Activated T-helper 2 cell treated with anti-CD3 and anti-CD28 coated beads, Interferon-gamma antibody, Interleukin-2, Interleukin-4, amounts not matched to agents 10 μg/mL and 5 μg/mL and 100 μg/mL, durations not matched to agents 14 hours and 24 hours and 36 hours (primary cell): ENCODE measurements at regions not wholly inside any gene's neighbourhood (a gene's known extent, or its start where the extent isn't known, plus 50 kb on each side); places are given as distances from the start of the nearest gene placed in this dataset.

Experiments
- DNase-seq: peaks from one replicate; pipeline ENCODE4 v3.0.0; 2021; ENCODE audit warnings: low spot score
- H3K27ac Mint-ChIP-seq: one replicate; pipeline ENCODE4 v1.8.0; 2021; ENCODE audit warnings: mixed read lengths
- H3K27me3 Mint-ChIP-seq: one replicate; pipeline ENCODE4 v1.8.0; 2021; ENCODE audit warnings: low read depth, mixed read lengths
- H3K36me3 Mint-ChIP-seq: one replicate; pipeline ENCODE4 v1.8.0; 2021; ENCODE audit warnings: low read depth, mixed read lengths
- H3K4me1 Mint-ChIP-seq: one replicate; pipeline ENCODE4 v1.8.0; 2021; ENCODE audit warnings: low read depth, mixed read lengths
- H3K4me3 Mint-ChIP-seq: one replicate; pipeline ENCODE4 v1.8.0; 2021; ENCODE audit warnings: low read depth, mild to moderate bottlenecking, moderate library complexity, mixed read lengths
- H3K9me3 Mint-ChIP-seq: one replicate; pipeline ENCODE4 v1.8.0; 2021; ENCODE audit warnings: mixed read lengths
- intact Hi-C: fragments of 100-400 bp; cut with micrococcal nuclease; formaldehyde crosslinking; loops from one replicate; pipeline ENCODE4 v1.15.1; 2023

DNA sequence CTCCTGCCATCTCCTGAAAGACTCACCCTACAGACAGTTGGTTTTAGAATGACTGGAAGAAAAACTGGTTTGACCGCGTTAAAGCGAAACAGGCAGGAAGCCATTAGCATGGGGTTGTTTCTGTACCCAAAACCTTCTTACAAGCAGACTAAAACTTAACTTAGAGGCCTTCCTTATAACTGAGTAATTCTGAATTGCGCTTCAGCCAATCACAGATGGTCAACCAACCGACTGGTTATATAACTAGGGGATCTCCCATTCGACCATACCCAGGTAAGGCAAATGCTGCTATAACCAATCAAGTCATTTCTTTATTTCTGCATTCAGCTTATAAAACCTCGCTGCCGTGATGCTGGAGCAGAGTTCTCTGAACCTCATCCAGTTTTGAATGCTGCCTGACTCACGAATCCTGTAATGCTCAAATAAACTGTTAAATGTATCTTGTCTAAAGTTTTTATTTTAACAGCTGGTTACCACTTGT lies 87.8 kb upstream of the DRD2 start:
- Mint-ChIP-seq H3K27ac (peak overlapping the region; percentile 79), H3K27me3 (no peaks in the 10 kb centered on the region), H3K9me3 (no peaks in the 10 kb centered on the region), H3K4me1 (peaks cover 28% of the 10 kb centered on the region), H3K4me3 (no peak overlapping the region), H3K36me3 (no peaks in the 10 kb centered on the region)
- intact Hi-C loops = loop anchor here (1.0 to 10.0 kb wide), 4 partner anchors 24 to 118 kb away; no protein-coding TSS in a partner anchor
- peak; percentile 14 for DNase-seq

GRCh38 chr11:113562576-113562975 lies 87.4 kb upstream of the DRD2 start:
- no peaks in the 10 kb centered on the region for H3K27me3 Mint-ChIP-seq
- H3K36me3 Mint-ChIP-seq = no peaks in the 10 kb centered on the region
- peaks cover 29% of the 10 kb centered on the region for H3K4me1 Mint-ChIP-seq
- DNase-seq = no peak
- H3K27ac Mint-ChIP-seq = peak overlapping the region; percentile 79
- H3K9me3 Mint-ChIP-seq = no peaks in the 10 kb centered on the region
- intact Hi-C loops = loop anchor here (2.0 to 10.0 kb wide), 3 partner anchors 32 to 118 kb away; no protein-coding TSS in a partner anchor
- H3K4me3 Mint-ChIP-seq = no peak overlapping the region

- Mint-ChIP-seq H3K36me3 (no peaks in the 10 kb centered on the region), H3K27me3 (no peaks in the 10 kb centered on the region), H3K4me3 (no peak overlapping the region), H3K4me1 (peaks cover 17% of the 10 kb centered on the region), H3K27ac (no peak overlapping the region), H3K9me3 (no peaks in the 10 kb centered on the region)
- intact Hi-C loops = loop anchor here (10.0 kb wide), 1 partner anchor 217 kb away; the partner anchor contains the start of genes CLDN25 and ZW10
- no peak for DNase-seq
Measured at GRCh38 chr11:113557926-113558325, 82.7 kb upstream of the DRD2 start.

GRCh38 chr11:113556036-113556435 lies 80.8 kb upstream of the DRD2 start:
- DNase-seq = no peak
- H3K27ac Mint-ChIP-seq = no peak overlapping the region
- H3K4me1 Mint-ChIP-seq = peaks cover 9% of the 10 kb centered on the region
- intact Hi-C loops = loop anchor here (10.0 kb wide), 1 partner anchor 219 kb away; the partner anchor contains the start of genes CLDN25 and ZW10
- H3K27me3 Mint-ChIP-seq = peaks cover 4% of the 10 kb centered on the region
- no peaks in the 10 kb centered on the region for H3K9me3 Mint-ChIP-seq
- H3K4me3 Mint-ChIP-seq = no peak overlapping the region
- no peaks in the 10 kb centered on the region for H3K36me3 Mint-ChIP-seq

GRCh38 chr11:113555071-113555619 lies 79.9 kb upstream of the DRD2 start:
- Mint-ChIP-seq H3K36me3 (no peaks in the 10 kb centered on the region), H3K4me1 (peaks cover 10% of the 10 kb centered on the region), H3K9me3 (no peaks in the 10 kb centered on the region), H3K27ac (no peak overlapping the region), H3K4me3 (no peak overlapping the region), H3K27me3 (peaks cover 9% of the 10 kb centered on the region)
- intact Hi-C loops = loop anchor here (10.0 kb wide), 1 partner anchor 220 kb away; the partner anchor contains the start of genes CLDN25 and ZW10
- DNase-seq = no peak

DNA sequence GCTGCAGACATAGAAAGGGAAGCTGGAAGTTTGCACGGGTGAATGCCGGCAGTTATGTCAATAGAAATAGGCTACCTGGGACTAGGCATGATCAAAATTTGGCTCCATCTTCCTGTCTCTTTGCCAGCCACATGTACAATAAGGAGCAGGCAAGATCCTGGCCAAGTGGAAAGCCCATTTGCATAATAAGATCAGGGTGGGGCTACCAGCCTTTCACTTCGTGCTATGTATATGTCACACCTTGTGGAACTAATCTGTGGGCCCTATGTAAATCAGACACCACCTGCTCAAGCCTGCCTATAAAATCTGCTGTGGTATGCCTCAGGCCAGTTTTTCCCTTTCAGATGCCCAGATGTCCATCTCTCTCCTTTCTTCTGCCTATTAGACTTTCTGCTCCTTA lies 79.3 kb upstream of the DRD2 start:
- no peak for DNase-seq
- Mint-ChIP-seq H3K4me3 (no peak overlapping the region), H3K9me3 (no peaks in the 10 kb centered on the region), H3K27ac (no peak overlapping the region), H3K4me1 (peaks cover 12% of the 10 kb centered on the region), H3K36me3 (no peaks in the 10 kb centered on the region), H3K27me3 (peaks cover 11% of the 10 kb centered on the region)
- intact Hi-C loops = loop anchor here (10.0 kb wide), 1 partner anchor 220 kb away; the partner anchor contains the start of genes CLDN25 and ZW10

DNA sequence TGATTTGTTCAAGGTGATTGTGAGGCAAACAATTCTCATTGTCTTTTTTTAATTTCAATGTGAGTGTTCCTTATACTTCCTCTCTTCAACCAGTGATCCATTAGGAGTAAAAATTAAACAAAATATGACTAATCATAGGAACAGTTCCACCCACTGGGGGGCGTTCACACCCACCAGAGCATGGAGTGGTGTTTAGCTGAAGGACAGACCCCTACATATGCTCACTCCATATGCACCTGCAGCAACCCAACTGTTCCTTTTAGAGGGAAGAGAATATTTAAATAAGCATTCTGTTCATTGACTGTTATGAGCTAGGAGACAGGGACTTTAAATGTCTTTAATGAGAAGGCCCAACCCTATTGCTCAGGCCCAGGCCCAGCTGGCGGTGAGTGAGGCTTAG lies 78.7 kb upstream of the DRD2 start:
- intact Hi-C loops = loop anchor here (10.0 kb wide), 1 partner anchor 221 kb away; the partner anchor contains the start of genes CLDN25 and ZW10
- DNase-seq = no peak
- Mint-ChIP-seq H3K36me3 (no peaks in the 10 kb centered on the region), H3K27ac (no peak overlapping the region), H3K9me3 (no peaks in the 10 kb centered on the region), H3K4me1 (peaks cover 12% of the 10 kb centered on the region), H3K27me3 (peaks cover 15% of the 10 kb centered on the region), H3K4me3 (no peak overlapping the region)

DNA sequence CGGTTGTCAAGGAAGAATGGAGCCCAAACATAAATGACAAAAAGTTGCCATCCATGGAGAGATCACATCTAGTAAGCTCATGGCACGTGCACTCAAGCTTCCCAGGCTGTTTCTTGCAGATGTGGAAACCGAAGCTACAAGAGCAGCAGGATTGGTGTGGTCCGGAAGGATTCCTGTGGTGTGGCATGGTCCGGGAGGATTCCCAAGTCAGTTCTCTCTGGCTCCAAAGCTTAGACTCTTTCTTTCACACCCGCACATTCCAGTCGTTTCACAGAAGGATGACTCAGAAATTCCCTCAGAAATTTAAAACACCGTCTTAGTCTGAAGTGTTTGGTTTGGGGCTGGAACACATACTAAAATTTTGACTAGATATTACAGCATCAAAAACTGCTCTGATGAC lies 78.0 kb upstream of the DRD2 start:
- no peaks in the 10 kb centered on the region for H3K36me3 Mint-ChIP-seq
- no peak overlapping the region for H3K27ac Mint-ChIP-seq
- H3K27me3 Mint-ChIP-seq = peaks cover 18% of the 10 kb centered on the region
- no peak overlapping the region for H3K4me3 Mint-ChIP-seq
- H3K4me1 Mint-ChIP-seq = peaks cover 12% of the 10 kb centered on the region
- intact Hi-C loops = loop anchor here (10.0 kb wide), 1 partner anchor 222 kb away; the partner anchor contains the start of genes CLDN25 and ZW10
- no peaks in the 10 kb centered on the region for H3K9me3 Mint-ChIP-seq
- no peak for DNase-seq

- Mint-ChIP-seq H3K4me3 (no peak overlapping the region), H3K4me1 (peaks cover 8% of the 10 kb centered on the region), H3K36me3 (no peaks in the 10 kb centered on the region), H3K27me3 (peaks cover 22% of the 10 kb centered on the region), H3K27ac (no peak overlapping the region), H3K9me3 (no peaks in the 10 kb centered on the region)
- DNase-seq = no peak
- intact Hi-C loops = loop anchor here (10.0 kb wide), 1 partner anchor 223 kb away; the partner anchor contains the start of genes CLDN25 and ZW10
Measured at GRCh38 chr11:113552271-113552670, 77.1 kb upstream of the DRD2 start.

- H3K9me3 Mint-ChIP-seq = no peaks in the 10 kb centered on the region
- H3K4me3 Mint-ChIP-seq = no peak overlapping the region
- intact Hi-C loops = loop anchor here (10.0 kb wide), 1 partner anchor 223 kb away; the partner anchor contains the start of genes CLDN25 and ZW10
- H3K27ac Mint-ChIP-seq = no peak overlapping the region
- peaks cover 22% of the 10 kb centered on the region for H3K27me3 Mint-ChIP-seq
- peaks cover 8% of the 10 kb centered on the region for H3K4me1 Mint-ChIP-seq
- no peak for DNase-seq
- H3K36me3 Mint-ChIP-seq = no peaks in the 10 kb centered on the region
Measured at GRCh38 chr11:113551645-113552044, 76.4 kb upstream of the DRD2 start.

- H3K27me3 Mint-ChIP-seq = peaks cover 36% of the 10 kb centered on the region
- no peak for DNase-seq
- H3K4me3 Mint-ChIP-seq = no peak overlapping the region
- H3K27ac Mint-ChIP-seq = no peak overlapping the region
- no peaks in the 10 kb centered on the region for H3K9me3 Mint-ChIP-seq
- intact Hi-C loops = loop anchor here (10.0 kb wide), 1 partner anchor 225 kb away; the partner anchor contains the start of genes CLDN25 and ZW10
- no peaks in the 10 kb centered on the region for H3K36me3 Mint-ChIP-seq
- peaks cover 6% of the 10 kb centered on the region for H3K4me1 Mint-ChIP-seq
Measured at GRCh38 chr11:113549611-113550578, 74.7 kb upstream of the DRD2 start.

DNA sequence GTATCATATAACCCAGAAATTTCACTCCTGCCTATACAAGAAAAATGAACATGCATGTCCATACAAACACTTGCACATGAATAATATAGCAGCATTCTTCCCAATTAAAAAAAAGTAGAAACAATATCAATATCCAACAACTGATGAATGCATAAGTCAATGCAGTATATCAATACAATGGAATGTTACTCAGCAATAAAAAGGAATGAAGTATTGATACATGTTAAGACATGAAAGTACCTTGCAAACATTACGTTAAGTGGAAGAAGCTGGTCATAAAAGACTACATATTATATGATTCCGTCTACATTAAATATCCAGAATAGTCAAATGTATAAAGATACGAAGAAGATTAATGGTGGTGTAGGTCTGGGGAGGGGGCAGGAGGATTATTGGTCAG lies 73.9 kb upstream of the DRD2 start:
- intact Hi-C loops = no loop called here
- H3K36me3 Mint-ChIP-seq = no peaks in the 10 kb centered on the region
- H3K4me1 Mint-ChIP-seq = peaks cover 4% of the 10 kb centered on the region
- H3K27me3 Mint-ChIP-seq = peaks cover 38% of the 10 kb centered on the region
- H3K9me3 Mint-ChIP-seq = no peaks in the 10 kb centered on the region
- no peak for DNase-seq
- no peak overlapping the region for H3K4me3 Mint-ChIP-seq
- H3K27ac Mint-ChIP-seq = no peak overlapping the region
